ENCODE measurements at regions not wholly inside any gene's neighbourhood (a gene's known extent, or its start where the extent isn't known, plus 50 kb on each side); places are given as distances from the start of the nearest gene placed in this dataset.

- Histone ChIP-seq H3K79me2 (ENCODE audit: low read length) (no peaks in the 10 kb centered on the region), H4K20me1 (ENCODE audit: insufficient read depth, low read depth, low read length) (no peaks in the 10 kb centered on the region), H3K36me3 (ENCODE audit: insufficient read depth, low read length) (no peaks in the 10 kb centered on the region), H3K4me1 (ENCODE audit: low read length) (peaks cover 11% of the 10 kb centered on the region), H3K9ac (ENCODE audit: low read length) (no peak overlapping the region), H3K27ac (ENCODE audit: low read length) (no peak overlapping the region), H3K9me2 (replicated peaks; ENCODE audit: insufficient read depth, low read length) (no peaks in the 10 kb centered on the region), H3K27me3 (ENCODE audit: low read length) (no peaks in the 10 kb centered on the region), H3K4me3 (ENCODE audit: low read length) (no peak overlapping the region), H3K9me3 (ENCODE audit: low read length) (no peaks in the 10 kb centered on the region), H3K4me2 (ENCODE audit: low read depth, low read length, poor library complexity, severe bottlenecking) (no peak overlapping the region), H2AFZ (ENCODE audit: low read length) (no peak overlapping the region)
- no peak for DNase-seq
These were observed 62.0 kb upstream of the EPB41L1 start for GRCh38 chr20:36092398-36093024.

- Histone ChIP-seq H3K36me3 (ENCODE audit: insufficient read depth, low read length) (no peaks in the 10 kb centered on the region), H4K20me1 (ENCODE audit: insufficient read depth, low read depth, low read length) (no peaks in the 10 kb centered on the region), H3K27me3 (ENCODE audit: low read length) (no peaks in the 10 kb centered on the region), H3K4me3 (ENCODE audit: low read length) (no peak overlapping the region), H3K9me3 (ENCODE audit: low read length) (no peaks in the 10 kb centered on the region), H3K4me2 (ENCODE audit: low read depth, low read length, poor library complexity, severe bottlenecking) (no peak overlapping the region), H2AFZ (ENCODE audit: low read length) (no peak overlapping the region), H3K9ac (ENCODE audit: low read length) (no peak overlapping the region), H3K27ac (ENCODE audit: low read length) (no peak overlapping the region), H3K4me1 (ENCODE audit: low read length) (peaks cover 18% of the 10 kb centered on the region), H3K9me2 (replicated peaks; ENCODE audit: insufficient read depth, low read length) (no peaks in the 10 kb centered on the region), H3K79me2 (ENCODE audit: low read length) (no peaks in the 10 kb centered on the region)
- no peak for DNase-seq
These were observed 61.3 kb upstream of the EPB41L1 start for GRCh38 chr20:36093025-36093803.

GRCh38 chr20:36093804-36094145 lies 60.8 kb upstream of the EPB41L1 start:
- H2AFZ ChIP-seq (ENCODE audit: low read length) = no peak overlapping the region
- peaks cover 24% of the 10 kb centered on the region for H3K4me1 ChIP-seq (ENCODE audit: low read length)
- no peaks in the 10 kb centered on the region for H3K36me3 ChIP-seq (ENCODE audit: insufficient read depth, low read length)
- H4K20me1 ChIP-seq (ENCODE audit: insufficient read depth, low read depth, low read length) = no peaks in the 10 kb centered on the region
- no peaks in the 10 kb centered on the region for H3K79me2 ChIP-seq (ENCODE audit: low read length)
- no peak for DNase-seq
- H3K9me3 ChIP-seq (ENCODE audit: low read length) = no peaks in the 10 kb centered on the region
- no peaks in the 10 kb centered on the region for H3K9me2 ChIP-seq (replicated peaks; ENCODE audit: insufficient read depth, low read length)
- no peaks in the 10 kb centered on the region for H3K27me3 ChIP-seq (ENCODE audit: low read length)
- no peak overlapping the region for H3K9ac ChIP-seq (ENCODE audit: low read length)
- H3K4me2 ChIP-seq (ENCODE audit: low read depth, low read length, poor library complexity, severe bottlenecking) = no peak overlapping the region
- H3K4me3 ChIP-seq (ENCODE audit: low read length) = no peak overlapping the region
- no peak overlapping the region for H3K27ac ChIP-seq (ENCODE audit: low read length)

GRCh38 chr20:36094497-36094896 lies 60.0 kb upstream of the EPB41L1 start:
- H2AFZ ChIP-seq (ENCODE audit: low read length) = no peak overlapping the region
- H4K20me1 ChIP-seq (ENCODE audit: insufficient read depth, low read depth, low read length) = no peaks in the 10 kb centered on the region
- no peak overlapping the region for H3K4me3 ChIP-seq (ENCODE audit: low read length)
- no peaks in the 10 kb centered on the region for H3K79me2 ChIP-seq (ENCODE audit: low read length)
- peaks cover 31% of the 10 kb centered on the region for H3K4me1 ChIP-seq (ENCODE audit: low read length)
- H3K27ac ChIP-seq (ENCODE audit: low read length) = no peak overlapping the region
- no peaks in the 10 kb centered on the region for H3K9me3 ChIP-seq (ENCODE audit: low read length)
- no peak overlapping the region for H3K4me2 ChIP-seq (ENCODE audit: low read depth, low read length, poor library complexity, severe bottlenecking)
- H3K36me3 ChIP-seq (ENCODE audit: insufficient read depth, low read length) = no peaks in the 10 kb centered on the region
- H3K9me2 ChIP-seq (replicated peaks; ENCODE audit: insufficient read depth, low read length) = no peaks in the 10 kb centered on the region
- H3K9ac ChIP-seq (ENCODE audit: low read length) = no peak overlapping the region
- no peaks in the 10 kb centered on the region for H3K27me3 ChIP-seq (ENCODE audit: low read length)
- DNase-seq = no peak

- H3K4me2 ChIP-seq (ENCODE audit: low read depth, low read length, poor library complexity, severe bottlenecking) = no peak overlapping the region
These were observed 58.1 kb upstream of the EPB41L1 start for GRCh38 chr20:36096435-36096834.

GRCh38 chr20:36097337-36098151 lies 57.0 kb upstream of the EPB41L1 start:
- Histone ChIP-seq H3K27me3 (ENCODE audit: low read length) (no peaks in the 10 kb centered on the region), H3K4me1 (ENCODE audit: low read length) (peaks cover 53% of the 10 kb centered on the region), H3K4me2 (ENCODE audit: low read depth, low read length, poor library complexity, severe bottlenecking) (peak overlapping the region; percentile 64), H3K27ac (ENCODE audit: low read length) (peak overlapping the region; percentile 94), H3K4me3 (ENCODE audit: low read length) (peak overlapping the region; percentile 30; the same call in 1 of the 2 replicates), H2AFZ (ENCODE audit: low read length) (peak overlapping the region; percentile 22; the same call in 1 of the 2 replicates), H3K9me3 (ENCODE audit: low read length) (no peaks in the 10 kb centered on the region), H3K79me2 (ENCODE audit: low read length) (no peaks in the 10 kb centered on the region), H4K20me1 (ENCODE audit: insufficient read depth, low read depth, low read length) (no peaks in the 10 kb centered on the region), H3K9ac (ENCODE audit: low read length) (peak overlapping the region; percentile 67), H3K9me2 (replicated peaks; ENCODE audit: insufficient read depth, low read length) (no peaks in the 10 kb centered on the region), H3K36me3 (ENCODE audit: insufficient read depth, low read length) (no peaks in the 10 kb centered on the region)
- peak; percentile 53 for DNase-seq

More at GRCh38 chr20:36096435-36096834, 58.1 kb upstream of the EPB41L1 start:
- Histone ChIP-seq H2AFZ (ENCODE audit: low read length) (no peak overlapping the region), H3K4me3 (ENCODE audit: low read length) (no peak overlapping the region), H3K9me2 (replicated peaks; ENCODE audit: insufficient read depth, low read length) (no peaks in the 10 kb centered on the region), H3K9me3 (ENCODE audit: low read length) (no peaks in the 10 kb centered on the region), H3K36me3 (ENCODE audit: insufficient read depth, low read length) (no peaks in the 10 kb centered on the region), H3K9ac (ENCODE audit: low read length) (no peak overlapping the region), H3K79me2 (ENCODE audit: low read length) (no peaks in the 10 kb centered on the region), H4K20me1 (ENCODE audit: insufficient read depth, low read depth, low read length) (no peaks in the 10 kb centered on the region), H3K4me1 (ENCODE audit: low read length) (peaks cover 51% of the 10 kb centered on the region), H3K27me3 (ENCODE audit: low read length) (no peaks in the 10 kb centered on the region), H3K27ac (ENCODE audit: low read length) (no peak overlapping the region; the same call in 1 of the 2 replicates)
- DNase-seq = no peak

- H3K9ac ChIP-seq (ENCODE audit: low read length) = peak overlapping the region; percentile 67
- no peaks in the 10 kb centered on the region for H3K9me3 ChIP-seq (ENCODE audit: low read length)
- peaks cover 61% of the 10 kb centered on the region for H3K4me1 ChIP-seq (ENCODE audit: low read length)
- no peaks in the 10 kb centered on the region for H3K36me3 ChIP-seq (ENCODE audit: insufficient read depth, low read length)
- H3K79me2 ChIP-seq (ENCODE audit: low read length) = no peaks in the 10 kb centered on the region
- H4K20me1 ChIP-seq (ENCODE audit: insufficient read depth, low read depth, low read length) = no peaks in the 10 kb centered on the region
- H3K4me3 ChIP-seq (ENCODE audit: low read length) = peak overlapping the region; percentile 30; the same call in 1 of the 2 replicates
- H2AFZ ChIP-seq (ENCODE audit: low read length) = no peak overlapping the region
- H3K9me2 ChIP-seq (replicated peaks; ENCODE audit: insufficient read depth, low read length) = no peaks in the 10 kb centered on the region
- peak; percentile 96 for DNase-seq
- H3K4me2 ChIP-seq (ENCODE audit: low read depth, low read length, poor library complexity, severe bottlenecking) = peak overlapping the region; percentile 64
- peak overlapping the region; percentile 94 for H3K27ac ChIP-seq (ENCODE audit: low read length)
- no peaks in the 10 kb centered on the region for H3K27me3 ChIP-seq (ENCODE audit: low read length)
These were observed 56.2 kb upstream of the EPB41L1 start for GRCh38 chr20:36098364-36098763.

GRCh38 chr20:36099106-36099505 lies 55.4 kb upstream of the EPB41L1 start:
- H3K4me2 ChIP-seq (ENCODE audit: low read depth, low read length, poor library complexity, severe bottlenecking) = peak overlapping the region; percentile 64
- no peaks in the 10 kb centered on the region for H3K79me2 ChIP-seq (ENCODE audit: low read length)
- H3K27me3 ChIP-seq (ENCODE audit: low read length) = no peaks in the 10 kb centered on the region
- peaks cover 62% of the 10 kb centered on the region for H3K4me1 ChIP-seq (ENCODE audit: low read length)
- H3K9me2 ChIP-seq (replicated peaks; ENCODE audit: insufficient read depth, low read length) = no peaks in the 10 kb centered on the region
- no peak overlapping the region for H2AFZ ChIP-seq (ENCODE audit: low read length)
- H3K9me3 ChIP-seq (ENCODE audit: low read length) = no peaks in the 10 kb centered on the region
- no peak overlapping the region for H3K9ac ChIP-seq (ENCODE audit: low read length)
- H3K4me3 ChIP-seq (ENCODE audit: low read length) = no peak overlapping the region
- no peaks in the 10 kb centered on the region for H3K36me3 ChIP-seq (ENCODE audit: insufficient read depth, low read length)
- no peak for DNase-seq
- peak overlapping the region; percentile 94 for H3K27ac ChIP-seq (ENCODE audit: low read length)
- no peaks in the 10 kb centered on the region for H4K20me1 ChIP-seq (ENCODE audit: insufficient read depth, low read depth, low read length)

Data from Karpas-422 (cell line).